ENCODE measurements at regions not wholly inside any gene's neighbourhood (a gene's known extent, or its start where the extent isn't known, plus 50 kb on each side); places are given as distances from the start of the nearest gene placed in this dataset.
"Not testable (repeated sequence)": the region's sequence is repeated elsewhere in the genome, so short reads cannot be mapped to it uniquely, and the experiment has no call there.

DNA sequence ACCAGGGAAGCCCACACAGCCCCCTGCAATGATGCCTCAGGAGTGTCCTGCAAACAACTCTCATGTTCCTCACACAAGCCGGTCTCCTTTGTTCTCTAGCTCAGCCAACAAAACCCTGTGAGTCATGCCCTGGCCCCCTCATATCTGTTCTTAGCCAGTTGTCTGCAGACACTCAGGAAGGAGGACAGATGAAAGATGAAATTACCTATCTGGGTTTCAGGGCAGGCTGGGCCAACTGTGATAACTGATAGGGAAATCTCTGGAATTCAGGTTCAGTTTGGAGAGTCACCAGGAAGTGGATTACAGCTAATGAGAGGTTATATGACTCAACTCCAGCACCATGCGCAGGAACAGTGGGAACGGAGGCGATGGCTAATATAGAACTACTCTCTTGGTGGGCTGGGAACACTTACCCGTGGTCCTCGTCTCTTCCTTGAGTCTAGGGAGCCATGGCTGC, 352.0 kb upstream of the ADAMTS9 start:
- DNase-seq (ENCODE audit: low spot score) = no peak

DNA sequence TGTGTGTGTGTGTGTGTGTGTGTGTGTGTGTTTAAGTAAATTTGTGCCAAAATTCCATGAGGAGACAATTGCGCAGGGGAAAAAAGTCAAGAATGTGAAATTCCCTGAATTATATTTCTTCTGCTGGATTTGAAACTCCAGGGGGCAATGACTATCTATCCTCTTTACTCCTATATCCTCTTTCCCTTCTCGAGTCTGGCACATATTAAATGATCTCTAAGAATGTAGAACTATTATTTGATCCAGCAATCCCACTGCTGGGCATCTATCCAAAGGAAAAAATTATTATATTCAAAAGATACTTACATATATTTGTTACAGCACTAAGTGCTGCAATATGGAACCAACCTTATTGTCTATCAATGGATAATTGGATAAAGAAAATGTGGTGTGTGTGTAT, 350.1 kb upstream of the ADAMTS9 start:
- DNase-seq (ENCODE audit: low spot score) = no peak

DNA sequence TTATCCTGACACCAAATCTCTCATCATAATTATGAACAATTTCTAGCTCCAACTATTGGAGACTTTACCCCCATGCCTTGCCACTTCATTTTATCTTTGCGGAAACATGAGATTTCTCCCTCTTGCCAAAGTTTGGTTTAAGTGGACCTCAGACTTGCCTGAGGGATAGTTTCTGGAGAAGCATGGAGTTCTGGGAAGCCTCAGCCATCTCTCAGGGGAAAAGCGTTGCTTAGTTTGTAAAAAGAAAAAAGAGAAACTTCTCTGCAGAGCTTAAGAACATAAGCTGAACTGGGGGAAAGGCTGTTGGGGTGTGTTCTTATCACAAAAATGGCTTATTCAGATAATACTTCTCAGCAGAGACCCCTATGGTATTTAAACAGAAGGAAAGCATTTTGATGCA, 347.4 kb upstream of the ADAMTS9 start:
- DNase-seq (ENCODE audit: low spot score) = no peak

DNA sequence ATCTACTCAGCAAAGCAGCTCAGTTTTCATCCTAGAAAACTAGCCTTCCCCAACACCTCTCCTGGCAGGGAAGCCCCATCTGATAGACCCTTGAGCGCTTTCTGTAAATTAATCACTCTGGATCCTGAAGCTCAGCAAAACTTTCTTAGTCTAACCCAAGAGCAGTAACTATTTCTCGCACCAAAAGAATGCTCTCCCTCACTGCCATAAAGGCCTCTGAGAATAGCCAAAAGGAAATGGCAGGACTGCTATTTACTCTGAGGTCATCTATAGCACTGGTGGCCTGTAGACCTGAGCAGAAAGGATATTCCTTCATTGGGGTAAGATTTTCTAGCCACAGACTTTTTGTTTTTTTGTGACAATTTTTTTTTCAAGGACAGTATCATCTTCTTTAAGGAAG, 345.8 kb upstream of the ADAMTS9 start:
- DNase-seq (ENCODE audit: low spot score) = no peak

DNA sequence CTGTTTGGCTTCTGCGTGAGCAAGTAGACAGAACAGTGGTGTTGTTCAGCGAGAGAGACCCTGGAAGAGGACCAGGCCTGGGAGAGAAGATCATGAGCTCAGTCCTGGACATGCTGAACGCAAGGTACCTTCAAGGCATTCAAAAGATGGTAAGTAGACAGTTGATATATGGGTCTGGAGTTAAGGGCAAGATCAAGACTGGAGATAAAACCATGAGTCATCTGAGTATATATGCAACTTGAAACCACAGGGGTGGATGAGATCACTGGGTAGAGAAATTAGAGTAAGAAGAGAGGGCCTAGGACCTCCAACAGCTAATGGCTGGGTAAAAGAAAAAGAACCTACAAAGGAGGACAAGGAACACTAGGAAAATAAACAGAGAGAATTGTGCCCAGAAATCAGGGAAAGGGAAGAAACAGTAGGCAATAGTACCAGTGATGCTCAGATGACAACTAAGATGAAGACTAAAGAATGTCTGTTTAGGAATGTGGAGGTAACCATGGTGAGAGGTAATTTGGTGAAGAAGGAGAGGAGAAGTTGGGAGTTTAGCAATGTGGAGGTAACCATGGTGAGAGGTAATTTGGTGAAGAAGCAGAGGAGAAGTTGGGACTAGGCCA, 343.2 kb upstream of the ADAMTS9 start:
- DNase-seq (ENCODE audit: low spot score) = no peak

DNA sequence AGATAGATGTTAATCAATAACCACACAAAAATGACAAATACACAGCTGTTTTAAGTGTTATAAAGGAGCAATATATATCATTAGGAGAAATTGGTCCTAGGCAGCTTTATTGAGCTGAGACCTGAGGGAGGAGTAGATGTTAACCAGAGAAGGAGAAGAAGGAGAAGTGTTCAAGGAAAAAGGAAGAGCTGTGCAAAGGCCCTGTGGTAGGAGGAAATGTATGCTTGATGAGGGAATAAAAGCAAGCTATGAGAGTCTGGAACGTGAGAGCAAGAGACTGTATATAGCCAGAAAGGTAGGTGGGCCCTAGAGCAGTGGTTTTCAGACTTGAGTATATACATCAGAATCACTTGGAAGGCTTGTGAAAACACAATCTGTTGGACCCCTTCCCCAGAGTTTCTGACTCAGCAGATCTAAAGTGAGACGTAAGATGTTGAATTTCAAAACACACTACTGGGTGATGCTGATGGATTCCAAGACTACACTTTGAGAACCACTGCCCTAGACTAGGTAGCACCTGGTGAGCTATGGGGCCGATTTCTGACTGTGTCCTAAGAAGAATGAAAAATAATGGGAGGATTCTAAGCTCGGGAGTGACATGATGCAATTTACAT, 342.3 kb upstream of the ADAMTS9 start:
- DNase-seq (ENCODE audit: low spot score) = no peak

DNA sequence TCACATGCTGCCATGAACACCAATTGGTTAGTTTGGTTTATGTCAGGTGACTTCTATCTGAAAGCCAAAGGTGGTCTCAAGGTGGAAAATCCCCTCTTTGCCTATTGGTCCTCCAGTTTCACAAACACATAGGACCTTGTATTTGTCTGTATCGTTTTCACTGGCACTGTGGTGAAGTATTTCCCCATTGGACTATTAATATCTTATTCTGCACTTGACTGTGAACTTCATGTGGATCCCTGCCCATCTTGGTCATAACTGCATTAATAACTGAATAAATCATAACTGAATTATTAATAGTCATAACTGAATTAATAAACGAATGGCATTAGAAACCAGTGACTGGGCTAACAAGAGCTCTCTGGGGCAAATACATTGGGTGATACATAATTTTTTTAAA, 341.3 kb upstream of the ADAMTS9 start:
- DNase-seq (ENCODE audit: low spot score) = no peak

DNA sequence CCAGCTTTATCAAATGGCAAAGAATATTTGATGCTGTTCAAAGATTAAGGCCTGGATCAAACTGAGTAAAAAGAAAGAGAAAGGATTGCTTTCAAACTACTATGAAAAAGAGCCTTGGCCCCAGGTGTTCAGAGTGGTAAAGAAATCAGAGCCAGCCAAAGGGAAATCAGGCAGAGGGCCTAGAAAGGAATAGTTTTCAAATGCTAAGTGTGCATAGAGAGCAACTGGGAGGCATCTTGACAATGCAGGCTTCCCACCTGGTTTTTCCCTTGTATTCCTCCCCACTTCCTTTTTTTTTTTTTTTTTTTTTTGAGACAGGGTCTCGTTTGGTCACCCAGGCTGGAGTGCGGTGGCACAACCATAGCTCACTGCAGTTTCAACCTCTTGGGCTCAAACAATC, 340.2 kb upstream of the ADAMTS9 start:
- DNase-seq (ENCODE audit: low spot score) = no peak

DNA sequence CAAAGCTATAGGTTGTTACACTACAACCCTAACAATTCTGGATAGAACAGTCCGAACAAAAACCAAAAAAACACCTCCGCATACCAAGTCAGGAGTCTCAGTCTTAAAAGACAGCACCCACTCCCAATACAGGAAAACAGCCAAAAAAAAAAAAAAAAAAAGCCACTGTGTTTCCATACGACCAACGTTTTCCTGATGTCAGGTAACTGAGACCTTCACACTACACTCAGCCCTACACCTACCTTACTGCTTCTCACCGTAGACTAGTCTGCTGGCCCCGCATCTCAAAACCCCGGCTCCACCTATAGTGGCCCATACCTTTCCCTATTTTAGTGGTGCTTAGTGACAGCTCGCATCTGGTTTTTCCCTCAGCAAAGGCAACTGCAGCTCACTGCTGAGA, 339.5 kb upstream of the ADAMTS9 start:
- DNase-seq (ENCODE audit: low spot score) = no peak

DNA sequence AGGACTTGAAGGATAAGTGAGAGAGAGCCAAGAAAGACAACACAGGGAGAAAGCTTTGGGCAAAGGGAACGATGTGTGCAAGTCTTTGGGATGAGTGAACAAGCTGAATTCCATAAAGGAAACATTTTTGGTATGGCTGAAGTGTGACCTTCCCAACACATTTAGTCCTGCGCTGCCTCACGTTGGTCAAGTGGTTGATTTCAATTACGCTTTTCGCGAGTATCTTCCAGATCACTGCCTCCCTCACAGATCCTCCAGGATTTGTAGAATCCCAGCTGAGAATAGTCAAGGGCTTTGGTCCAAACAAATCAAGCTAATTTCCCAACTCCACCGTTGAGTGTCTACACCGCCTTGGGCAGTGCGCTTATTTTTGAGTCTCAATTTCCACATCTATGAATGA, 338.4 kb upstream of the ADAMTS9 start:
- DNase-seq (ENCODE audit: low spot score) = no peak

DNA sequence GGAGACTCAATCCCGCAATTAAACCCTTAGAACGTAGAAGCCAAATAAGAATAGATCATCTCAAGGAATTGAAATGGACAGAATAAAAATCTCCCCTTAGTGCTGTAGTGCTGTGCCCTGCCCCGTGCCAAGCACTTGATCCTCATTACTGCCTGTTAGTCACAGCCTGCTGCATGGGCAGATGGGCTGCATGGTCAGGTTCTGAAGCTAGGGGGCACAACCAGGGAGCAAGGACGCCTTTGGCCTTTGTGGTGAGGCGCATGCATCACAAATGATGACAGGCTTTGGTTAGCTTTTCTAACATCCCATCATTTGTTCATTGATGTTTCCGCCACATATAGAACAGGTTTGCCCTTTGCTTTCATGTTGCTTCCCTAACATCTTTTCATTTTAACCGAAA, 336.3 kb upstream of the ADAMTS9 start:
- no peak for DNase-seq (ENCODE audit: low spot score)

DNA sequence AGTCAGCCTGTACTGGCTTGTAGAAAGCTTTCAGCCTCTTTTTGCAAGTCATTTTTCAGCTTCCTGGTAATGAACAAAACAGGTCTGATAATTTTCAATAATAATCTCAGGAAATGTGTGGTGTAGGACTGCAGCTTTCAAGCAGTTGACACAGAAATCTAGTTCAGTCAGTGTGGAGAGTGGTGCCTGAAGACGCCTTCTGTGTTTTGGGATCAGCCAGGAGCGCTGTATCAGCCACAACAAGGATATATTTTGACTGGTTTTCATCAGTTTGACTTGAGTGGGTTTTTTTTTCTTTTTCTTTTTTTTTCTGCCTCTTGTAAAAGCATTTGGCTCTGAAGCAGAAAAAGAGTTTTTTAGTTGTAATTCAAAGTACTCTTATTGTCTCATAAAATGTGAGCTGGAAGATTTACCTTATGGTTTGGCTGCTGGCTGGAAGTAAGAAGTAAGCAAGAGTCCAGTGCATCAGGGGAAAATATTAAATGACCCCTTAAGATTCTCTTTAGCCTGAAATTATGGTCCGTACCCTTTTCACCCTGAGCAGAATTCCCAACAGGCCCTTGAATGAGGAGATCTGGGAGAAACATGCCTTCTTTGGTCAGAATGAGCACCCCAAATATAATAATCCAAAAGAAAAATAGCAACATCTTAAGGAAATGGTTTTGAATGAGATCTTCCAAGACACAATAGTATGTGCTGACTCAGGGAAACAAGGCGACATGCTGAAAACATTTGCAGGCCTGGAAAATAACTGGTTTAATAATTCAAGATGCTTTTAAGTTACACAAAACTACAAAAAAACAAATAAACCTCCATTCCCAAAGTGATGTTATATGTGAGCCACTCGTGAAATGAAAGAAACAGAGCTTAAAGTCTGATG, 332.7 kb upstream of the ADAMTS9 start:
- DNase-seq (ENCODE audit: low spot score) = no peak

DNA sequence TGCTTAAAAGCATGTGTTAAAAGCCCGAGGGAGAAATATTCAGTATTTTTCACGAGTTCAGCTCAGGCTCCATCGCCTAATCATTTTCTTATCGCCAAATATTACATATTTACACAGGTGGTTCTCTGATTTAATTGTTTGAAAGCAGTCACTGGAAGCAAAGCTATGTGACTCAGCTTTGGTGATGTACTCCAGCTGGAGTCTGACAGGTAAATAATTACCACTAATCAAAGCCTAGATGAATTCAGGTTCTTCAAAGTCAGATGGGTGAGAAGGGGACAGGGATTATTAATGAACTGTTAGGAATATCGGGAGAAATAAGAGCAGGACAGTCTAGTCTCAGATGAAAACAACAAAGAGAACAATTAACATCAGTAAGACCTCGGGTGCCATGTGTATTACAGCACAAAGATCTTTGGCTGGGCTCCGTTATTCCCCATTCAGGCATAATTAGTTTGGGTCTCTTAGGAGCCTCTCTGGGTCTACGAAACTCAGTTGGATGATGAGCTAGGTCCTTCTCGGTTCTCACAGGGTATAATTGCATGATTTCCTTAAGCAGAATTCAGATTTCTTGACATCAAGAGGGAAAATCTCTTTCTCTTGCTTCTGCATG, 331.7 kb upstream of the ADAMTS9 start:
- no peak for DNase-seq (ENCODE audit: low spot score)

DNA sequence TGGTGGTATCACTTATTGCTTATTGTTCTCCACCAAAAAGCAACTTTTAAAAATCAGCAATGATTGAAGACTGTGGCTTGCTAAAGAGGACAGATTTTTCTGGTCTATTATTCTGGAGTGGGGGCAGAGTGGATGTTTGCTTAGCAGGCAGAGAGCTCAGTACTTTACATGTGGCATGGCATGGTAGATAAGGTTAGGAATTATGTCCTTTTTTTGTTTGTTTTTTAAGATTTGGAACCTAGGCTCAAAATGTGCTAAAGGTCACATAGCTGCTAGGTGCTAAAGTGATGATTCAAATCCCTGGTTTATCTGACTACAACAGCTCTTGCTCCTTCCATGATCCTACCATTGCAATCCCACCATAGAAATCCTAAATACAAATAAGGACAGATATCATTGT, 331.0 kb upstream of the ADAMTS9 start:
- DNase-seq (ENCODE audit: low spot score) = no peak

DNA sequence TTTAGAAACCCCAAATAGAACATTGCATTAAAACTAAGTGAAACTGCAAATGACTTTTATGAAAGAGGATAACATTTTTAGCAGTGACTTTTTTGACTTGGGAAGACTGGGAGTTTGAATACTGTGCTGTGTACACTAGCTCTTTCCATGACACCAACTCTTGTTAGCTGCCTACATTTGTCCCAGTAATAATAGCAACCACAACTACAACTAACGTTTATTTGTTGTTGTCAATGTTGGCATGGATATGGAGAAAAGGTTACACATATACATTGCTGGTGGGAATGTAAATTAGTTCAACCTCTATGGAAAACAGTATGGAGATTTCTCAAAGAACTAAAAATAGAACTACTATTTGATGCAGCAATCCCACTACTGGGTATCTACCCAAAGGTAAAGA, 329.6 kb upstream of the ADAMTS9 start:
- no peak for DNase-seq (ENCODE audit: low spot score)

DNA sequence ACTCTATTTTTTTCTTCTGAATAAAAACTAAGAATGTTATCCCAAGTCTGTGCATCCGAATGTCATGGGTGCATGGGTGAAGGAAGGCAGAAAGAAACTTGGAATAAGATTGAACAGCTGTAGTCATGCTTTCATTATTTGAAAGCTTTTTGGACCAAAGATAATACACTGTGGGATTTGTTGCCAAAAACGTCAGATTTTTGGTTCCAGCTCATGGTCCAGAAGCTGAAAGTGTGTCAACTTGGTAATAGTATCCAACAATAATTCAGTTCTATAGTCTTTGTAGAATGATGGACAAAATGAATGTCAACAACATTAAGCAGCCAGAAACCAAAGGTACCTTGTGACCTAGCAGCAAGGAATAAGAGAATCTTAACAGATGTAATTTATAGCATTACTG, 327.9 kb upstream of the ADAMTS9 start:
- DNase-seq (ENCODE audit: low spot score) = no peak

DNA sequence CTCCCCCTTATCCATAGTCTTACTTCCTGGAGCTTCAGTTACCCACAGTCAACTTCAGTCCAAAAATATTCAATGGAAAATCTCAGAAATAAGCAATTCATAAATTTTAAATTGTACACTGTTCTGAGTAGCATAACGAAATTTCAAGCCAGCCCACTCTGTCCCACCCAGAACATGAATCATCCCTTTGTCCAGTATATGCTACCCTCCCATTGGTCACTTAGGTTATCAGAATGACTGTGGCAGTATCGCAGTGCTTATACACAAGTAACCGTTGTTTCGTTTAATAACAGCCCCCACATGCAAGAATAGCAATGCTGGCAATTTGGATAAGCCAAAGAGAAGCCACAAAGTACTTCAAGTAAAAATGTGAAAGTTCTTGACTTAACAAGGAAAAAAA, 325.3 kb upstream of the ADAMTS9 start:
- DNase-seq (ENCODE audit: low spot score) = no peak

DNA sequence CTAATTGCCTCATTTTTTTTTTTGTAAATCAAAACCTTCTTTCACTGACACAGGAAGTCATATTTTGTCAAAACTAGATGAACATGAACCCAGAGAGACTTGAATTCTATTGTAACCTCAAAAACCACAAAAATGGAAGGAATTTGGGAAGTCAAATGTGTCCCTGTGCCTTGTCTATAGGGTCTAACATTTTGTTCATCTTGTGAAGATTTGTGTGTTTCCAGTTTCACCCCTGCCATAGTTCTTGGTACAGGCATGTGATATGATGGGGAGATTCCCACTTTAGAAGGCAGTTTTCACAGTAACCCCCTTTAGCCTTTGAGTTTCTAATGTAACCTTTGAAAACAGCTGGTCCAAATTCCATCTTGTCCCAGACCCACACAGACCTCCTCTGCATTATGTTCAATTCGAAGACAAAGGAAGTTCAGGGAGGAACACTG, 318.5 kb upstream of the ADAMTS9 start:
- no peak for DNase-seq (ENCODE audit: low spot score)

DNA sequence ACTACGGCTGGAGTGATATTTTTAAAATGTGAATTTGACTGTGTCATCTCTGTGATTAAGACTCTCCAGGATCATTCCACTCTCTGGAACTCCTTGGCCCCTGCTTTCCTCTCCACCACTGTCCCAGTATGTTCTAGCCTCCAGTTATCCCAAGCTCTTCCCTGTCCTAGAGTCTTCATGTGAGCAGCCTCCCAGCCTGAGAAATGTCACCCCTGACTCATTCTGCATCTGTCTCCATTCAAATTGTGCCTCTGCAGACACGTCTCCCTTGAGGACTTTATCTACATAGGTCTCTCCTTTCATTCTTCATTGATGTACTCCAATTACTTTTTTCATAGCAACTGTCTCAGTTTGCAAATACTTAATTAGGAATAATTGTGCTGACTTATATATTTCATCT, 317.7 kb upstream of the ADAMTS9 start:
- no peak for DNase-seq (ENCODE audit: low spot score)

DNA sequence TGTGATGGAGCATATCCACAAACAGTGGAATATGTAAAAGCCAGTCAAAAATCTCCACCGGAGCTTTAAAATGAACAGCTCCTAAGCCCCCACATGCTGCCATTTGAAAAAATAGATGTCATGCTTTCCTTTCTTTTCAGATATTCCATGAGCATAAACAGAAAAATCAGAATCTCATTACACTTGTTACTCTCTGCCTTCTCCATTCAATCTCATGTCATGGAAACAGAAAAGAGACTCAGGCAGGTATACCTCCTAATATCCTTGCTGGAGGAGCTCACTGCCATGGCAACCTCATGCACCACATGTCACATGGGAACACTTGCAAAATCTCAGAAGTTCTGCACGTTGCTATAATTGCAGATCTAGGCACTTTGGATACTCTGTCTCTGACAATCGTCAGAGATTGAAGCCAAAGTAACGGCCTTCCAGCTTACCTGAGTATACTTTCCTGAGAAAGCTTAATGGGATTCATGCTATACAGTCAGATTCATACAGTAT, 317.0 kb upstream of the ADAMTS9 start:
- no peak for DNase-seq (ENCODE audit: low spot score)

DNA sequence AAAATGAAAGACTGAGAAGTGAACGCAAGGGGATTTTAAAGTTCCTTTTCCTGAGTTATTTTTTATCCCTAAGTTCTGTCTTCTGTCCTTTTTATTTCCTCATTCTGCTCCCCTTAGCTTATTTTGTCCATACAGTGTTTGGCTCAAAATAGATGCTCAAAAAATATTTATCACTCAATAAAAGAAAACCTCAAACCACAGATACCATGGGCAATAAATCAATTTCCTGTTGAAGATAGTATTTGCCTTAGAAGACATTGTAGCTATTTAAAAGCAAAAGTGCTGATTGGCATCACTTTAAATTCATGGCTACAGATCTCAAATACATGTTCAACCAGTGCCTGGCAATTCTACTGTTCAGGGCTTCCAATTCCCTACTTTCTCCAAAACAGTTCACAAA, 316.5 kb upstream of the ADAMTS9 start:
- no peak for DNase-seq (ENCODE audit: low spot score)

DNA sequence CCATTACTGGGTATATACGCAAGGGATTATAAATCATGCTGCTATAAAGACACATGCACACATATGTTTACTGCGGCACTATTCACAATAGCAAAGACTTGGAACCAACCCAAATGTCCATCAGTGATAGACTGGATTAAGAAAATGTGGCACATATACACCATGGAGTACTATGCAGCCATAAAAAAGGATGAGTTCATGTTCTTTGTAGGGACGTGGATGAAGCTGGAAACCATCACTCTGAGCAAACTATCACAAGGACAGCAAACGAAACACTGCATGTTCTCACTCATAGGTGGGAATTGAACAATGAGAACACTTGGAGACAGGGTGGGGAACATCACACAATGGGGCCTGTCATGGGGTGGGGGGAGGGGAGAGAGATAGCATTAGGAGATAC, 313.3 kb upstream of the ADAMTS9 start:
- not testable (repeated sequence) for DNase-seq (ENCODE audit: low spot score)
